ENCODE measurements at regions not wholly inside any gene's neighbourhood (a gene's known extent, or its start where the extent isn't known, plus 50 kb on each side); places are given as distances from the start of the nearest gene placed in this dataset.

DNA sequence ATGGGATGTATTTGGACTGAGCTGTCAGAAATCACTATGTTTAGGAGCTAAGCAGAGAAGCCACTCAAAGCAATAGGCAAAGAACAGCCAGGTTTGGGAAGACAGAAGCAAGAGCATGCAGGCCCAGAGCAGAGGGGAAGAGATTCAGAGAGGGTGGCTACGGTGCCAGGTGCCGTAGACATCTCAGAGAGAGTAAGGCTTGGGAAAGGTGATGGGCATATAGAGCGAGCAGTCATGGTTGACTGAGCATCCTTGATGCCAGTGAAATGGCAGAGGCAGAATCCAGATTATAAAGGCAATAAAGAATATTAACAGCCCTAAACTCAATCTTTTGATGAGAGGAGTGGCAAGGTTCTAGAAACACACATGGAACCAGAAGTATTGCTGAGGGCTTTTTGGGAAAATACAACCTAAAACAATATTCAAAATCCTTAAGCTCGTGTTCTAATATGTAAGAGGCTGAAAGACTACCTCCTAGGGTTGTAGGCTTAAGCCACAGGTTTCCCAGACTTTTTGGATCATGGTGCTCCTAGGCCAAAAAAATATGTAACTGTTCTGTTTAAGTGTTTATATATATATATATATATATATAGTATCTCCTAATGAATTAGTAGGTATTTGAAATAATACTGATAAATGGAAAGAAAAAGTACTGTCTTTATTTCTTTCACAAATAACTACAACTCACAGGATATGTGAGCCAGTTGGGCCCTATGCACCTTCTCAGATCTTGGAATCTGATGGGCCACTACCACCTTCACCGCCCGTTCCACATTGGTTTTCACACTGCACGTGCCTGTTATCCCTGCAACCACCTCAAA is 113.3 kb downstream of the MYCN start:
- FAIRE-seq: no peak
- ChIA-PET CTCF (ENCODE audit: partially characterized antibody) (interaction anchor here (0.8 to 1.6 kb wide), 4 partner anchors 9 to 41 kb away, joined by 3 to 4 read pairs (median 3); no protein-coding TSS in a partner anchor), POLR2A (ENCODE audit: partially characterized antibody) (no interaction called here)
- no peak for DNase-seq (ENCODE audit: low read depth in 1 of 2, low spot score in 2 of 2)
- Histone ChIP-seq H4K8ac (ENCODE audit: extremely low read depth, insufficient read depth, low read length) (no peak overlapping the region), H3K9me3 (ENCODE audit: insufficient read depth in 2 of 2, low read depth in 1 of 2, low read length in 1 of 2) (no peaks in the 10 kb centered on the region), H3K23ac (ENCODE audit: insufficient read length) (no peak overlapping the region), H3K79me1 (ENCODE audit: low read depth, low read length) (no peaks in the 10 kb centered on the region), H2AFZ (ENCODE audit: low read length) (no peak overlapping the region), H2BK15ac (ENCODE audit: low read length) (no peak overlapping the region), H4K91ac (replicated peaks; ENCODE audit: insufficient read length, low read length) (no peak overlapping the region), H3K14ac (ENCODE audit: insufficient read length) (no peak overlapping the region), H4K5ac (ENCODE audit: insufficient read length, low read depth, low read length) (no peak overlapping the region), H3K56ac (replicated peaks; ENCODE audit: insufficient read length, low read depth, low read length) (no peak overlapping the region), H3K79me2 (ENCODE audit: control insufficient read depth in 1 of 2, insufficient read depth in 2 of 2, low read length in 2 of 2) (no peaks in the 10 kb centered on the region), H3K4ac (replicated peaks; ENCODE audit: insufficient read length, low read depth, low read length) (no peak overlapping the region), H2BK120ac (replicated peaks; ENCODE audit: low read depth, low read length) (no peak overlapping the region), H2BK20ac (ENCODE audit: low read length) (no peak overlapping the region), H3K9ac (replicated peaks in 1 of 4; ENCODE audit: extremely low read depth in 1 of 4, low read depth in 3 of 4, low read length in 3 of 4) (no peak overlapping the region), H3K23me2 (ENCODE audit: low read depth, low read length) (no peaks in the 10 kb centered on the region), H3K4me3 (ENCODE audit: extremely low read depth in 1 of 4, insufficient read depth in 2 of 4, low read depth in 3 of 4, low read length in 4 of 4) (no peak overlapping the region), H2BK12ac (ENCODE audit: low read depth, low read length) (no peak overlapping the region), H2BK5ac (ENCODE audit: low read depth, low read length) (no peak overlapping the region), H2AK5ac (ENCODE audit: low read depth, low read length) (no peak overlapping the region), H3K4me1 (replicated peaks in 1 of 4; ENCODE audit: control insufficient read depth in 3 of 4, insufficient read depth in 4 of 4, low read length in 3 of 4) (peaks cover 0 to 8% (median 5%) of the 10 kb centered on the region in 4 experiments; a peak in 4 of 7 replicates), H3K27me3 (replicated peaks in 1 of 4; ENCODE audit: control insufficient read depth in 3 of 4, extremely low read depth in 1 of 4, insufficient read depth in 3 of 4, low read length in 3 of 4) (no peaks in the 10 kb centered on the region; a peak in 1 of 7 replicates), H3K4me2 (ENCODE audit: insufficient read depth in 1 of 2, low read depth in 2 of 2, low read length in 2 of 2) (no peak overlapping the region), H4K20me1 (replicated peaks in 1 of 2; ENCODE audit: control insufficient read depth in 1 of 2, insufficient read depth in 2 of 2, low read length in 2 of 2) (no peaks in the 10 kb centered on the region), H3K36me3 (ENCODE audit: control insufficient read depth in 2 of 4, insufficient read depth in 4 of 4, low read length in 3 of 4) (no peaks in the 10 kb centered on the region), H3K18ac (ENCODE audit: extremely low read depth, low read length) (no peak overlapping the region), H3K27ac (ENCODE audit: low read depth, low read length) (no peak overlapping the region)
- WGBS, 2 experiments (ENCODE audit: extremely low coverage in 1 of 2, insufficient coverage in 1 of 2, insufficient read length in 1 of 2, insufficient replicate concordance in 2 of 2, low coverage in 1 of 2, low lambda C conversion rate in 2 of 2, missing lambda C conversion rate in 1 of 2): 85% methylated on average over 7 of the region's 7 CpGs; no CpG with 5 or more reads in 1 of the 2 experiments
- TF ChIP-seq, protein P1, sequence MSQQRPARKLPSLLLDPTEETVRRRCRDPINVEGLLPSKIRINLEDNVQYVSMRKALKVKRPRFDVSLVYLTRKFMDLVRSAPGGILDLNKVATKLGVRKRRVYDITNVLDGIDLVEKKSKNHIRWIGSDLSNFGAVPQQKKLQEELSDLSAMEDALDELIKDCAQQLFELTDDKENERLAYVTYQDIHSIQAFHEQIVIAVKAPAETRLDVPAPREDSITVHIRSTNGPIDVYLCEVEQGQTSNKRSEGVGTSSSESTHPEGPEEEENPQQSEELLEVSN (IDR thresholded peaks at IDR 0.05): no peak
- TF ChIP-seq SIX5 (IDR thresholded peaks at IDR 0.05; ENCODE audit: low read depth, low read length) (no peak), FOSL1 (IDR thresholded peaks at IDR 0.05; ENCODE audit: insufficient read depth, low read depth, low read length) (no peak), USF2 (IDR thresholded peaks at IDR 0.05; ENCODE audit: low read length) (no peak), CHD1 (IDR thresholded peaks at IDR 0.05; ENCODE audit: low read depth, low read length) (no peak), CBX8 (IDR thresholded peaks at IDR 0.05; ENCODE audit: borderline replicate concordance, low read depth, low read length) (no peak), SAP30 (IDR thresholded peaks at IDR 0.05; ENCODE audit: insufficient read depth, insufficient replicate concordance, low read length) (no peak), CHD2 (IDR thresholded peaks at IDR 0.05; ENCODE audit: low read length) (no peak), POLR2AphosphoS5 (IDR thresholded peaks at IDR 0.05; ENCODE audit: low read depth, low read length) (no peak), RFX5 (IDR thresholded peaks at IDR 0.05; ENCODE audit: borderline replicate concordance, low read depth, low read length) (no peak), EP300 (IDR thresholded peaks at IDR 0.05; ENCODE audit: borderline replicate concordance in 1 of 2, low read depth in 2 of 2, low read length in 2 of 2) (no peak)

All from H1 (cell line).